H1 (cell line): ENCODE measurements at regions not wholly inside any gene's neighbourhood (a gene's known extent, or its start where the extent isn't known, plus 50 kb on each side); places are given as distances from the start of the nearest gene placed in this dataset.

Source experiments
- ATF2 ChIP-seq: IDR thresholded peaks from 2 replicates; pipeline ENCODE4 v1.6.1; 2012; ENCODE audit warnings: low read length, inconsistent platforms
- CEBPB ChIP-seq: IDR thresholded peaks from 2 replicates; pipeline ENCODE4 v1.6.1; 2012; ENCODE audit warnings: low read depth, low read length
- CHD1 ChIP-seq: IDR thresholded peaks from 2 replicates; pipeline ENCODE4 v1.6.1; 2012; ENCODE audit warnings: low read depth, low read length, improper control_type of control experiment
- CREB1 ChIP-seq: IDR thresholded peaks from 2 replicates; pipeline ENCODE4 v1.6.1; 2012; ENCODE audit warnings: inconsistent platforms
- CTCF ChIP-seq, 3 experiments: IDR thresholded peaks; 1 replicate in 2 of 3; 2 replicates in 1 of 3; pipeline versions ENCODE4 v1.5.1 to v1.6.1; 2011; ENCODE audit warnings: low read length in 3 of 3, mild to moderate bottlenecking in 3 of 3, inconsistent platforms in 2 of 3, low read depth in 1 of 3, moderate library complexity in 1 of 3; ENCODE audit not compliant: insufficient read depth in 1 of 3; ENCODE audit errors: control extremely low read depth in 1 of 3
- EP300 ChIP-seq, 2 experiments: IDR thresholded peaks; 1 replicate in 1 of 2; 2 replicates in 1 of 2; pipeline ENCODE4 v1.6.1; 2011 to 2012; ENCODE audit warnings: low read depth in 2 of 2, low read length in 2 of 2, mild to moderate bottlenecking in 2 of 2, borderline replicate concordance in 1 of 2, inconsistent platforms in 1 of 2, moderate library complexity in 1 of 2
- HDAC2 ChIP-seq, 2 experiments: fragments of 300-600 bp in 1 of 2; sonication (generic) in 1 of 2; IDR thresholded peaks; 2 replicates each; pipeline ENCODE4 v1.6.1; 2011 to 2012; ENCODE audit warnings: low read depth in 2 of 2, low read length in 2 of 2, mild to moderate bottlenecking in 2 of 2, moderate library complexity in 2 of 2, borderline replicate concordance in 1 of 2, inconsistent platforms in 1 of 2
- KDM5A ChIP-seq: fragments of 200-600 bp; IDR thresholded peaks from 2 replicates; pipeline ENCODE4 v1.7.1; 2012; ENCODE audit warnings: mild to moderate bottlenecking, low read length, inconsistent platforms, mixed read lengths
- MAX ChIP-seq: IDR thresholded peaks from 2 replicates; pipeline ENCODE4 v1.6.1; 2012; ENCODE audit warnings: inconsistent platforms
- POLR2A ChIP-seq, 2 experiments: IDR thresholded peaks; 1 replicate in 1 of 2; 2 replicates in 1 of 2; pipeline ENCODE4 v1.6.1; 2011; ENCODE audit warnings: low read depth in 2 of 2, low read length in 2 of 2, mild to moderate bottlenecking in 2 of 2; ENCODE audit errors: control extremely low read depth in 1 of 2
- RAD21 ChIP-seq, 2 experiments: IDR thresholded peaks in 1 of 2; conservative IDR thresholded peaks in 1 of 2; 2 replicates each; pipeline ENCODE4 v1.6.1; 2011; ENCODE audit warnings: low read depth in 2 of 2, low read length in 2 of 2, improper control_type of control experiment in 1 of 2, inconsistent platforms in 1 of 2, mild to moderate bottlenecking in 1 of 2, moderate library complexity in 1 of 2
- TAF1 ChIP-seq: IDR thresholded peaks from 2 replicates; pipeline ENCODE4 v1.6.1; 2011; ENCODE audit warnings: mild to moderate bottlenecking, low read depth, low read length
- TBP ChIP-seq: IDR thresholded peaks from 2 replicates; pipeline ENCODE4 v1.6.1; 2011; ENCODE audit warnings: low read depth, low read length, improper control_type of control experiment
- USF2 ChIP-seq: IDR thresholded peaks from 2 replicates; pipeline ENCODE4 v1.6.1; 2011; ENCODE audit warnings: low read length, improper control_type of control experiment

- TF ChIP-seq CTCF (IDR thresholded peaks at IDR 0.05; ENCODE audit: control extremely low read depth in 1 of 3, insufficient read depth in 1 of 3, low read depth in 1 of 3, low read length in 3 of 3) (no peak), TAF1 (no peak), HDAC2 (IDR thresholded peaks at IDR 0.05; ENCODE audit: borderline replicate concordance in 1 of 2, low read depth in 2 of 2, low read length in 2 of 2) (no peak), KDM5A (no peak), TBP (no peak), CHD1 (no peak), RAD21 (IDR thresholded peaks at IDR 0.05 in 1 of 2, conservative IDR thresholded peaks at IDR 0.05 in 1 of 2; ENCODE audit: low read depth in 2 of 2, low read length in 2 of 2) (no peak), CEBPB (no peak), ATF2 (no peak), EP300 (IDR thresholded peaks at IDR 0.05; ENCODE audit: borderline replicate concordance in 1 of 2, low read depth in 2 of 2, low read length in 2 of 2) (no peak), USF2 (no peak), CREB1 (no peak), POLR2A (IDR thresholded peaks at IDR 0.05; ENCODE audit: control extremely low read depth in 1 of 2, low read depth in 2 of 2, low read length in 2 of 2) (no peak), MAX (no peak)
These were observed 237.6 kb upstream of the PRKD1 start for GRCh38 chr14:30165255-30165654.
